DMS53 treated with DMSO at 0.1 percent for 48 hours (cell line): ENCODE measurements at regions not wholly inside any gene's neighbourhood (a gene's known extent, or its start where the extent isn't known, plus 50 kb on each side); places are given as distances from the start of the nearest gene placed in this dataset.
"Not testable (repeated sequence)": the region's sequence is repeated elsewhere in the genome, so short reads cannot be mapped to it uniquely, and the experiment has no call there.

Experiments used
- DNase-seq: peaks from one replicate; lab custom pipeline; 2025; ENCODE audit not compliant: unreplicated experiment; lab: John Stamatoyannopoulos, UW

DNA sequence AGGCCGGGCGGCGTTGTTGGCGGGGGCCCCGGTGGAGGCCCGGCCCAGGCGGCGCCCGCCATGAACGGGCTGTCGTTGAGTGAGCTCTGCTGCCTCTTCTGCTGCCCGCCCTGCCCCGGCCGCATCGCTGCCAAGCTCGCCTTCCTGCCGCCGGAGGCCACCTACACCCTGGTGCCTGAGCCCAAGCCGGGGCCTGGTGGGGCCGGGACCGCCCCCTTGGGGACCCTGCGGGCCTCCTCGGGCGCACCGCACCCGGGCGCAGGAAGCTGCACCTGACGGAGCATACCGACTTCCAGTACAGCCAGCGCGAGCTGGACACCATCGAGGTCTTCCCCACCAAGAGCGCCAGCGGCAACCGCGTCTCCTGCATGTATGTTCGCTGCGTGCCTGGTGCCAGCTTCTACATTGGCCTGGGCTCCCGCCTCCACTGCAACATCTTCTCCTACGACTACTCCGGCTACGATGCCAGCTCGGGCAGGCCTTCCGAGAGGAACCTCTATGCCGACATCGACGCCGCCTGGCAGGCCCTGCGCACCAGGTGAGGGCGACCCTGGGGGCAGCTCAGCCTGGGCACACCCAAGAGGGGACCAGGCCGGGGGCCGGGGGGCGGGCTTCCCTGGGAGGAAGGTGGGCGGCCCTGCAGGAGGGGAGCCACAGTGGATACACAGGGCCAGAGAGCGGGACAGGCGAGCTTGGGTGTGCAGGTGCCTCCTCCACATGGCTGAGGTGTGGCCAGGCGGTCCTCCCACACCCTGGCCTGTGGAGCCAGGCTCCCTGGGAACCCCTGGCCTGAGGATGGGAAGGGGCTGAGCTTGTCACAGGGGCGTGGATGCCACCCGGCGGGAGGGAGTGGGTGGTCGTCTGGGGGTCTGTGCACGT lies 201.6 kb downstream of the USP22 start:
- DNase-seq: not testable (repeated sequence)

DNA sequence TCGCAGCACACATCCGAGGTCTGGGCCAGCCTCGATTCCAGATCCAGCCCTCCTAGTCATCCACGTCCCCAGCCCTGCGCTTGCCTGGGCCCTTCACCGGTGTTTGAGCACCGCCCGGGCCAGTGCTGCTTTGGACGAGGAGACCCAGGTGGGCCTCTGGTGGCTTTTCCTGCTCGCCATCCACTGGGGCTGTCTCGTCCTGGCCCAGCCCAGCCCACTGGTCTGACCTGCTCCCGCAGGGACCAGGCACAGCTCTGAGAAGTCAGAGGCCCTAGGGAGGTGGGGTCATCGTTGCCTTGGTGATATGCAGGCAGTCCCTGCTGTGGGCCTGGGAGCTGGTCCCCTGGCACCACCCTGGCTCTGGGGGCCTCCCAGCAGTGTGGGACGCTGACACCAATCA lies 200.8 kb downstream of the USP22 start:
- not testable (repeated sequence) for DNase-seq

DNA sequence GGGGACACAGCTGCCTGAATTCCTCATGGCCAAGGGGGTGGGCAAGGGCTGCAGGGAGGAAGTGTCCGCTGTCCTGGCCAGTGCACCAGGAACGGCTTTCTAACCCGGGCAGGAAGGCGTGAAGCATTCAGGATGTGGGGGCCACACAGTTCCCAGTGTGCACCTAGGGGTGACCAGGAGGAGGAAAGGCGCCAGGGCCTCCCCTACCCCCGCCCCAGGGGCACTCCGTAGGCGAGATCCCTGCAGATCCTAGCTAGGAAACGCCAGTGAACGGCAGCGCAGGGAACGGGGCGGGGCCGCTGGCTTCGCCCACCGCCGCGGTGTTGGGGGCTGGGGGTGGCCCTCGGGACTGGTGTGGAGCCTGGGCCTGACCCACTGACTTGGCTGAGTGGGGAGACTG lies 199.6 kb downstream of the USP22 start:
- not testable (repeated sequence) for DNase-seq

DNA sequence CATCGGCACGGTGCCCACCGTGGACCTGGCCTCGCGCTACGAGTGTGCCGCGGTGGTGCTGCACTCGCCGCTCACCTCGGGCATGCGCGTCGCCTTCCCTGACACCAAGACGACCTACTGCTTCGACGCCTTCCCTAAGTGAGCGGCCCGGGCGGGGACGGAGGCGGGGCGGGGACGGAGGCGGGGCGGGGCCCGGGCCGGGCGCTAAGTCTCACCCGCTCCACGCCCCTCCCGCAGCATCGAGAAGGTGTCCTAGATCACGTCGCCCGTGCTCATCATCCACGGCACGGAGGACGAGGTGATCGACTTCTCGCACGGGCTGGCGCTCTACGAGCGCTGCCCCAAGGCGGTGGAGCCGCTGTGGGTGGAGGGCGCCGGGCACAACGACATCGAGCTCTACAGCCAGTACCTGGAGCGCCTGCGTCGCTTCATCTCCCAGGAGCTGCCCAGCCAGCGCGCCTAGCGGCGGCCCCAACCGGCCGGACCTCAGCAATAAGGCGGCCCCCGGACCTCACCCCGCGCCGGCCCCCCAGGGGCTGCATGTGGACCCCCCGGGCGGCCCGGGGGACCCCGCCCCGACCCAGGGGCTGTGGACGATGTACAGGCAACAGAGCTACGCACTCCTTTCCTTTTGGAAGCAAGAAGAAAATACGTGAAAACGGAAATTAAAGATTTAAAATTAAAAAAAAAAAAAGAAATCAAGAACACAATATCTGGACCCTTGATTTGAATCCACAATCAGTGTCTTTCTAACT lies 198.8 kb downstream of the USP22 start:
- not testable (repeated sequence) for DNase-seq

DNA sequence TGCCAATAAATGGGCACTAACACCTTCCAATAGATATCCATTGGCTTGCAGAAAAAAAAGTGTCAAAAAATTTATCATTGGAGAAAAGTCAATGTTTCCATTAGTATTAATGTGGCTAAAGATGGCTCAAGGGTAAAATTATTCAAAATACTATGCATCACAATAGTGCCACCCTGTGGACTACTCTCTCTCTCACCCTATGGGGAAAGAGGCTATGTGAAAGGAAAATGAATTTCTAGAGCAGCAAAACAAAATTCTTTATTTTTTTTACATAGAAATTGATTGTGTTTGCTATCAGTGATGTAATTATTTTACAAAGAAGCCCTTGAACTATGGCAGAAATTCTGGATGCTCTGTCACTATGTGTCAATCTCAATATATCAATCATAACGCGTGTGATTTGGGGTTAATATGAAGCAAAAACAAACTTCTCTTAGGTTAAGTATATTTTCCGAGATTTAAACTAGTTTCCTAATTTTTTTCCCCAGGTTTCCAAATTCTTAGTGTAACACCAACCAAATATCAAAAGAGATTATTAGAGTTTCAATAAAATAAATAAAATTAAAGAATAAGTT lies 193.9 kb downstream of the USP22 start:
- DNase-seq: not testable (repeated sequence)

DNA sequence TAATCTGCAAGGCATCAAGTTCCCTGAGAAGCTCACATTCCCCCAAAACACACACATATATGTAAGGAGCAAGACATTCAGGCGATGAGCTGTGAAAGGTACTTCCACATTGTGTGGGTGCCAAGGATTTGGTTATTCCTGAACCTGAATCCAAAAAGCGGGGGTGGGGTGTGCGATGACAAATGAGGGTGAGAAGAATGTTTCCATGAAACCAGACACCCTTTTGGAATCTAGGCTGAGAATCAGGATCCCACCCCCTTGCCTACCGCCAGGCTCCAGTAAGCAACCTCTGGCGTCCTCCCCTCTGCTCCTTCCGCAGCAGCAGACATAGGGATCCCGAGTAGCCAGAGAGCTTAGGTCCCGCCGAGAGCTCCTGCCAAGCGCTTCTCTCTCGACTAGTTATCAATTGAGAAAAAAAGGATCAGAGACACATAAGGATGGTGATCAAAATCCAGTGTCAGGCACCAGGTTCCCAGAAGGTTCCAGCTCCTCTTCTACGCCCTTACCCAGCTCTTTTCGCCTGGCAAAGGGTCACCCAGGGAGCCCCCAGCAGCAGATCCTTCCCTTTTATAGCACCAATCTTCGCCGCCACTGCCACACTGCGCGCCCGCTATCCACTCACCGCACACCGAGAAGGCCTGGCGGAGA lies 191.1 kb downstream of the USP22 start:
- not testable (repeated sequence) for DNase-seq

DNA sequence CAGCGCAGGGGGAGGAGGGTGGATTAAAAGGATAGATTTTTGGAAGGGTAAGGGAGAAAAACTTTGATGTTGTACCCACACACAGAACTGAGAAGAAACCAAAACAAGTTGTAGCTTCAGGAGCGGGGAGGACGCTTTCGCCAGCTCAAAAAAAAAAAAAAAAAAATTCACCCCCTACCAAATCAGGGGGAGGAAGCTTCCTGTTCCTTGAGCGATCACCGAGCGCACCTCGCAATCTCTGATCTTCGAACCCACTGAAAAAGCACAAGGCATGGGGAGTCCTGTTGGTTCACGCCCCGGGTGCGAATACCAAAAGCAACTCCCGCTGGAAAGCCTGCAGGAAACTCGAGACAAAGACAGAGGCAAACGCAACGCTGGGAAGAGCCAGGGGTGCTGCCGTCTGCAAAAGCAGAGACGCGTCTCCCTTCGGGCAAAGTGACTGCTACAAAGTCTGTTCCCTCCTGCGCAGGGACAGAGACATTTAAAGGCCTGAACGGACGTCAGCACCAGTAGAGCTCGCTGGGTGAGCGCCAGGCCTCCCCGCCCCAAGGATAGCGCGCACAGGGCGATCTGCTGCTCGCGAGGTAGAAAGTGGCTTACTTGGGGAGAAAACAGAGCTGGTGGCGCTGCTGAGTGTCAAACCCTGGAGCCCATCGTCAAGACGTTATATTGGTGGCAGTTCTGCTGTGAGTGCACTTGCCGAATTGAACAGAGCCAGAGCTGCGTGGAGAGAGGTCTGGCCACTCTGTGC lies 190.4 kb downstream of the USP22 start:
- DNase-seq: peak; percentile 29

DNA sequence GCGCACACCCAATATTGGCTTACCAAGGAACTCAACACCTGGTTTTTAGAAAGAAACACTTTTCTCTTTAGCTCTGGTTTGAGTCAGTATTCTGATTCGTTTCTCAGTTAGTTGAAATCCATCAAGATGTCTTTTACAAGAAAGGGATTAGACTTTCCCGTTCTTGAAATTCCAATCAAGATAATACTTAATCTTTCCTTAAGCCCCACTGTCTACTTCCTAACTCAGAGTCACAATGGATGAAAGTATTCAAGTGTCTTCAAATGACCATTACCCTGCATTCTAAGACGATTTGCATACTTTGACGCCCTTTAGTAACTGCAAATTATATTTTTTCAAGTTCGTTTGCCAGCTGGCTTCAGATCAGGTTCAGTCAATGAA lies 189.8 kb downstream of the USP22 start:
- DNase-seq: no peak

DNA sequence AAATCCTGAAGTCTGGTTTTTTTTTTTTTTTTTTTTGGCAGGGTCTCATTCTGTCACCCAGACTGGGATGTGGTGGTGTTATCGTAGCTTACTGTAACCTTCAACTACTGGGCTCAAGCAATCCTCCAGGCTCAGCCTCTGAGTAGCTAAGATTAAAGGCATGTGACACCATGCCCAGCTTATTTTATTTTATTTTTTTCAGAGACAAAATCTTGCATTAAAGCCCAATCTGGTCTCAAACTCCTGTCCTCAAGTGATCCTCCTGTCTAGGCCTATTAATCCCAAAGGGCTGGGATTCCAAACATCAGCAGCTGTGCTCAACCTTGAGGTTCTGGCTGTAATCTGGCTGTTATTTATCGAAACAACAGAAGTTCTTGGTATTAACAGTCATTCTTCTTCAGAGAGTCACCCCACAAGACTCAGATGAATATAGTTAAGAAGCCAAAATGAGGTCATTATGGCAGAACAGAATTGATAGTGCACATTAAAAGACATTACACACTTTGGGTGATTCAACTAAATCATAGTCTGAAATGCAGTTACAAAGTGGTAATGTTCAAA lies 186.8 kb downstream of the USP22 start:
- DNase-seq: not testable (repeated sequence)

DNA sequence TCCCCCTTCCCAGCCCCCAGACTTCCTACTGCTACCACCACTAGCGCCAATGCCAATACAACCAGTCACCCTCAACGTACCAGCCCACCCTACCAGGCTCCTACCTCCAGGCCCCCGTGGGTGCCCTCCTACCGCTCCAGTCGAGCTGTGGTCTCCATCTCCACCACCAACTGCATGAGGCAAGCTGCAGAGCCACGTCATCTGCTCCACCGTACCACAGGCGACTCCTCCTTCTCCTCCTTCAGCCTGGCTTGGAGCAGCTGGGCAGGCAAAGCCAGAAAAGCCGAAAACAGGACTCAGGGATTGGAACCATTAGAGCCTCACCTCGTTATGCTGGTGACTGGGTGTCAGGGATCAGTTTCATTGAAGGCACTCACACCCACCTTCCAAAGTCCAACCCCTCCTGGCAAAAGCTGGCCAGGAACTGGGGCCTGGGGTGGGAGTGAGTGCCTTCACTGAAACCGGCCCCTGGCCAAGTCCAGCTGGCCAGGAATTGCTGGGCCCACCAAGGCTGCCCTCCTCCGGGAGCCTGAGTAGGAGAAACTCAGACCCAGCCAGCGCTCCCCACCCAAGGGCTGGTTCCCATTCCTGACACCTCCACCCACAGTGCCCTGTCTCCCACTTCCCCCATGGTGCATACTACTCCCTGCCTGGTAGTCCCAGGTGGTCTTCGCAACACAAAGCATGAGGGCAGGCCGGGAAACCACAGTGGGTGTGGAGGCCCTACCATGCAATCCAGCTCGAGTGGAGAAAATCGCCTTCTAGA lies 176.2 kb downstream of the USP22 start:
- not testable (repeated sequence) for DNase-seq

DNA sequence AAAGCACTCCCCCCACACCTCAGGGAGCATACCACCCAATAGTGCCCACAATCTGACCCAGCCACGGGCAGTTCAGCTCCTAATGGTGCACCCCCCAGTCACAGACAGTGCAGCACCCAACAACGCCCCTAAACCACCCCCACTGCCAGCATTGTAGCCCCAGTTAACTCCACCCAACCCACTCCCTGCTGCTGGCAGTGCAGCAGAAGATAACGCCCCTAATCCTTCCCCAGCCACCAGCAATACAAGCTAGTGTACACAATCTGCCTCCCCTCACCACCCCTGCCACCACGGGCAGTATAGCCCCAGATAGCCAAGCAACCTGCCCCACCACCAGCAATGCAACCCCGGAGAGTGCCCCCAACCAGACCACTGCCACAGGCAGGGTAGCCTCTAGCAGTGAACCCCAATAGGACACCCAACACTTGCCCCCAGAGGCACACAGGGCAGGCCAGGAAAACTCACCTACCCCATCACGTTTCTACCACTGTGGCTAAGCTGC lies 175.3 kb downstream of the USP22 start:
- not testable (repeated sequence) for DNase-seq

DNA sequence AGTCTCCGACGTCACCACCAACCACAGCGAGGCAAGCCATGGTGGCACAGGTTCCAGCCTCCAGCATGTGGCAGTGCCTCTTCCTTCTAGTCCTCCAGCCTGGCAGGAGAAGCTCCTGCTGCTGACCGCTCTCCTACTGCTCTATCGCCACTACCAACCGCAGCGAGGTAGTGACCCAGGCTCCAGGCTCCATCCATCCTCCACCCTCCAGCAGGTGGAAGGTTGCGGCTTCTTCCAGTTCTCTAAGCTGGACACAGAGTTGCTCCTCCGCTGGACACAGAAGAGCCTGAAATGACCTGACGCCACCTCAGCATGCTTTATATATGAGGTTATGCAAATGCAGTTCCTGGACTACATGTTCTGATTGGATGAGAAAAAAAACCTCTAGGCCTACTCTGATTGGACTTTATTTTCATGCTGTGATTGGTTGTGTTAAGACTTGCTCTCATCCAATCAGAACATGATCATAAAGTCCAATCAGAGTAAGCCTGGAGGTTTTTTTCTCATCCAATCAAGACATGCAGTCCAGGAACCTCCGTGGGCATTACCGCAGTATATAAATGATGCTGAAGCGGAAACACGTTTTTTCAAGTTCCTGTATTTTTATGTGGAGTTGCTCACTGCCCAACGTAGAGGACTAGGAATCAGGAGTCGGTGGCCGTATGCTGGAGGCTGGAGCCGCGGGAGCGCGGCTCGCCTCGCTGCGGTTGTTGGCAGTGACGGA lies 174.7 kb downstream of the USP22 start:
- peak; percentile 17 for DNase-seq

DNA sequence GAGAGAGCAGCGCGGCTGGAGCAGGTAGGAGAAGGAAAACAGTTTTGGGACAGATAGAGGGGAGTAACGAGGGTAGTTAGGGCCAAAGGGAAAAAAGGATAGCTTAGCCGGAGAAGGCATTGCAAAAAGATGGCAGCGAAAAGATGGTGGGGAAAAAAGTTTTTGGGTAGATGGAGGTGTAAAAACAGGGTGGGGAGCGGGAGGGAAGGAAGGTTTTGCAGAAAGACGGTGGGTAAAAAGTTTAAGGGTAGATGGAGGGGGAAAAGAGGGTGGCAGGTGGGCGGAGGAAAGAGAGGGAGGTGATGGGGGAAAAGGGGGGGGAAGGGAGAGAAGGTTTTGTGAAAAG lies 174.2 kb downstream of the USP22 start:
- not testable (repeated sequence) for DNase-seq

DNA sequence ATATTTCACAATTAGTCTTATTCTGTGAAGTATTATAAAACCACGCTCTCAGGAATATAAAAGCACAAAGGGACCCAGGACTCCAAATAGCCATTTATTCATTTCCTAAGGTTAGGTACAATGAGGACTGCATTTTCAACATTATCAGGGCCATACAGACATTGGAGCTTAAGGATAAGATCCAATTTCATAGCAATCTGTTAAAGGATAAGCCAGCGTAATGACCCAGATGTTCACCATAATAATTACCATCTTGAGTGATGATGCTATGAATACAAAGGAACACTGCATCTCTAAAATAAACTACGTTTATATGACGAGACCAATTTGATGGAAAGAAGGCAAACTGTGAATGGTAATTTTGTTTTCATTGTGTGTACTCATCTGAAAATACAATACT lies 169.6 kb downstream of the USP22 start:
- DNase-seq: not testable (repeated sequence)

DNA sequence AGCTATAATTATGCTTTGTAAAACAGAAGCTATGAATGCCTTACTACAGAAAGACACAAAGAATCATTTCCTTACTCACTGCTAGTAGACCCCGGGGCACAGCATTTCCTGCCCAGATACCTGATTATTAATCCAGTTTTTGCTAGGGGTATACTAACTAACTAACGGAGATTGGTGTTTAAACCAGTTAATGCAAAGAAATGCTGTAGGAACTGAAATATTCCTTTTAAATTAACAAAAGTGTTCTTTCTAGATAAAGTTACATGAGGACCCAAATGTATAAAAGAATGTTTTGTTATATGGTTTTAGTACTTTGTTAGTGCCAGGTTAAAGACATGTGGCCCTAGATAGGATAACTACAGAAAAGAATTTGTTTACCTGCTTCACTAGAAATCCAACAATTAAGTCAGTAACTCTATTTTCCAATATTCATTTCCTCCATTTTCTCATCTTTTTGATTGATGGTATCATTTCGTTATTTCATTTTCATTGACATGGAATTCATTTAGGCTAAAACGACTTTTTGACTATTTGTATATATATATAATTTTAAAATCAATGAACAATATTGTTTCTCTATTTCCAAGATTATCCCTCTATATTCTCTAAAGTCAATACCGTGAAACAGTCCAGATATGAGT lies 169.0 kb downstream of the USP22 start:
- DNase-seq: not testable (repeated sequence)

DNA sequence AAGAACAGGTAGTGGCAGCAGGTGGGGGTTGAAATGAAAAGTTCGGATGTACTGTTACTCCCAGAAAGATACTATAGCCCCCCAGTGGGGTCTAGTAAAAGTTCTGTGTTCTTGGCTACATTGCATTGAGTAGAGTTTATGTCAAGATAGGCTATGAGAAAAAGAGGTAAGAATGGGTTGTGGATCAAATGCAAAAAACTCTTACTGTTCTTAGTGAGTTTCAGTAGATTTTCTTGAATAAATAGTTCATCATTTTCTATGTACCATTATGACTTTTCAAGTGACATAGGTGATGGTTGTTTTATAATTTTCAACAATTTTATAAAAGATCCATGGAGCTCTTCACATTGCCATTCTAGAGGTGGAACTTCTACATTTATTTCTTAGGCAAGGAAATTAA lies 165.4 kb downstream of the USP22 start:
- DNase-seq: not testable (repeated sequence)

DNA sequence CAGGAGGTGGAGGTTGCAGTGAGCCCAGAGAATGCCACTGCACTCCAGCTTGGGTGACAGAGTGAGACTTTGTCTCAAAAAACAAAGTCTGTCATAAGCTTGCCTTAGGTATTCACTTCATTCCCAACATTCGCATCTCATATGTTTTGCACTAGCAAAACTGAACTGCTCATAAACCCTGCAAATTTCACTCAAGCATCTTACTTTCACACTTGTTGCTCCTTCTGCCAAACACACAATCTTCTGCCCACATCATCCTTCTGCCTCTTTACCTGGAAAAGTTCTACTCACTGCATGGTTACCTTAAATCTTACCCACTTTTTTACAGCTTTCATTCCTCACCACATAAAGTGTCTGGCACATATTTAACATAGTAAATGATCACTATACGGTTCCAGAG lies 152.5 kb downstream of the USP22 start:
- DNase-seq: no peak

DNA sequence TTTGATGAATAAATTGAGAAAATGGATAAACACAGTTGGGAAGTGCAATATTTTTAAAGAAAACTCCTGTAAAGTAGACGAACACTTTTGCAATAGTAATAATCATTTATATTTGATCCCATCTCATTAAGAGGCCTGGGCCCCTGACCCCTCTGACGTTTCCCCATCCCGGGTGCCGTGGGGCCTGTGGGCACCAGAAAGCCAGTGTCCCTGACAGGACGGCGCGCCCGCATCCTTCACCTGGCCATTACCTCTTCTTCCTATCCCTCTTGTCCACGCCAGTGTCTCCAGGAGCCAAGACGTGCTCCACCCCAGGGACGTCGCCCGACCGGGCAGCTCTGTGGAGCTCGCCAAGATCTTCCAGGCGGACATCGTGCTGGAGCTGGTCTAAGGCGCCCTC lies 147.4 kb downstream of the USP22 start:
- not testable (repeated sequence) for DNase-seq
